Tibial nerve (tissue), 4 donors: ENCODE measurements at regions not wholly inside any gene's neighbourhood (a gene's known extent, or its start where the extent isn't known, plus 50 kb on each side); places are given as distances from the start of the nearest gene placed in this dataset.

ENCODE experiments used
- DNase-seq, 2 donors: peaks; one replicate each; pipeline ENCODE4 v3.0.0-alpha.2; 2019; ENCODE audit warnings: low spot score in 2 of 2
- H3K27ac ChIP-seq, 4 donors: fragments of 200-600 bp; sonication (generic) in 3 of 4; one replicate each; pipeline ENCODE4 v1.5.1; 2017 to 2019; ENCODE audit warnings: mild to moderate bottlenecking in 1 of 4
- H3K27me3 ChIP-seq, 2 donors: fragments of 200-600 bp; sonication (generic) in 1 of 2; one replicate each; pipeline versions ENCODE4 v1.5.1 to v1.6.0; 2017 to 2019
- H3K36me3 ChIP-seq, 3 donors: fragments of 200-600 bp; sonication (generic); one replicate each; pipeline ENCODE4 v1.5.1; 2018 to 2019
- H3K4me1 ChIP-seq, 4 donors: fragments of 200-600 bp; sonication (generic) in 3 of 4; one replicate each; pipeline ENCODE4 v1.5.1; 2017 to 2019
- H3K4me3 ChIP-seq, 4 donors: fragments of 200-600 bp; sonication (generic) in 3 of 4; one replicate each; pipeline ENCODE4 v1.5.1; 2017 to 2019; ENCODE audit warnings: mild to moderate bottlenecking in 1 of 4, moderate library complexity in 1 of 4
- H3K9me3 ChIP-seq, 4 donors: fragments of 200-600 bp; sonication (generic) in 3 of 4; one replicate each; pipeline ENCODE4 v1.5.1; 2017 to 2019
- CTCF ChIP-seq, 5 experiments: fragments of 200-600 bp in 3 of 5; fragments of 450-650 bp in 2 of 5; sonication (generic) in 3 of 5; IDR thresholded peaks; one replicate each; pipeline ENCODE4 v1.5.1; 2016 to 2019; ENCODE audit warnings: antibody characterized with exemption in 5 of 5, mild to moderate bottlenecking in 3 of 5, moderate library complexity in 2 of 5
- EP300 ChIP-seq, 2 donors: sonication (generic); formaldehyde crosslinking; IDR thresholded peaks; one replicate each; pipeline ENCODE4 v1.6.1; 2017; ENCODE audit warnings: antibody characterized with exemption in 2 of 2, mild to moderate bottlenecking in 1 of 2
- POLR2A ChIP-seq, 2 donors: fragments of 450-650 bp; IDR thresholded peaks; one replicate each; pipeline ENCODE4 v1.6.1; 2017; ENCODE audit warnings: antibody characterized with exemption in 2 of 2, mild to moderate bottlenecking in 2 of 2, moderate library complexity in 2 of 2
- WGBS, 2 donors: methylation state at CpG; one replicate each; pipeline ENCODE4 v1.1.5; 2018; 5-methylcytosine and 5-hydroxymethylcytosine counted together

GRCh38 chr6:132868057-132868456 is 53.7 kb downstream of the RPS12 start:
- H3K4me1 ChIP-seq: no peaks in the 10 kb centered on the region
- TF ChIP-seq CTCF (IDR thresholded peaks at IDR 0.05) (no peak), EP300 (IDR thresholded peaks at IDR 0.05) (no peak), POLR2A (IDR thresholded peaks at IDR 0.05) (no peak)
- H3K4me3 ChIP-seq: no peak overlapping the region
- H3K27ac ChIP-seq: no peak overlapping the region
- H3K27me3 ChIP-seq: no peaks in the 10 kb centered on the region
- no peak for DNase-seq
- H3K9me3 ChIP-seq: no peaks in the 10 kb centered on the region
- 89 to 95% methylated on average over 1 of the region's 1 CpG for WGBS, 2 donors
- no peaks in the 10 kb centered on the region for H3K36me3 ChIP-seq

- no peaks in the 10 kb centered on the region for H3K36me3 ChIP-seq
- no peak overlapping the region for H3K4me3 ChIP-seq
- no peak for TF ChIP-seq POLR2A (IDR thresholded peaks at IDR 0.05)
- no peak for TF ChIP-seq EP300 (IDR thresholded peaks at IDR 0.05)
- TF ChIP-seq CTCF (IDR thresholded peaks at IDR 0.05): no peak
- no peaks in the 10 kb centered on the region for H3K4me1 ChIP-seq
- H3K27me3 ChIP-seq: no peaks in the 10 kb centered on the region
- WGBS, 2 donors: 93 to 100% methylated on average over 1 of the region's 1 CpG
- H3K9me3 ChIP-seq: peaks cover 0 to 7% (median 0%) of the 10 kb centered on the region in 4 donors
- no peak overlapping the region for H3K27ac ChIP-seq
- DNase-seq: no peak
Measured at GRCh38 chr6:132872923-132873322, 58.6 kb downstream of the RPS12 start.

- H3K27me3 ChIP-seq: no peaks in the 10 kb centered on the region
- no peak for DNase-seq
- no peak for TF ChIP-seq POLR2A (IDR thresholded peaks at IDR 0.05)
- TF ChIP-seq CTCF (IDR thresholded peaks at IDR 0.05): no peak
- TF ChIP-seq EP300 (IDR thresholded peaks at IDR 0.05): no peak
- no peaks in the 10 kb centered on the region for H3K4me1 ChIP-seq
- no peak overlapping the region for H3K4me3 ChIP-seq
- no peak overlapping the region for H3K27ac ChIP-seq
- no peaks in the 10 kb centered on the region for H3K36me3 ChIP-seq
- 87 to 91% methylated on average over 2 of the region's 2 CpGs for WGBS, 2 donors
- peaks cover 0 to 7% (median 0%) of the 10 kb centered on the region in 4 donors for H3K9me3 ChIP-seq
Measured at GRCh38 chr6:132877003-132877402, 62.6 kb downstream of the RPS12 start.

- TF ChIP-seq EP300 (IDR thresholded peaks at IDR 0.05) (no peak), POLR2A (IDR thresholded peaks at IDR 0.05) (no peak), CTCF (IDR thresholded peaks at IDR 0.05) (no peak)
- Histone ChIP-seq H3K4me3 (no peak overlapping the region), H3K4me1 (no peaks in the 10 kb centered on the region), H3K27ac (no peak overlapping the region), H3K9me3 (no peaks in the 10 kb centered on the region), H3K27me3 (no peaks in the 10 kb centered on the region), H3K36me3 (no peaks in the 10 kb centered on the region)
- no peak for DNase-seq
- 40 to 65% methylated on average over 1 of the region's 1 CpG for WGBS, 2 donors
Measured at GRCh38 chr6:132887204-132887603, 72.8 kb downstream of the RPS12 start.

GRCh38 chr6:132888701-132889100 is 74.3 kb downstream of the RPS12 start:
- no peak overlapping the region for H3K4me3 ChIP-seq
- H3K4me1 ChIP-seq: no peaks in the 10 kb centered on the region
- DNase-seq: no peak
- H3K9me3 ChIP-seq: no peaks in the 10 kb centered on the region
- H3K27ac ChIP-seq: no peak overlapping the region
- no peak for TF ChIP-seq CTCF (IDR thresholded peaks at IDR 0.05)
- no peak for TF ChIP-seq EP300 (IDR thresholded peaks at IDR 0.05)
- no peak for TF ChIP-seq POLR2A (IDR thresholded peaks at IDR 0.05)
- 84 to 92% methylated on average over 2 of the region's 2 CpGs for WGBS, 2 donors
- no peaks in the 10 kb centered on the region for H3K27me3 ChIP-seq
- no peaks in the 10 kb centered on the region for H3K36me3 ChIP-seq
